ENCODE measurements at regions not wholly inside any gene's neighbourhood (a gene's known extent, or its start where the extent isn't known, plus 50 kb on each side); places are given as distances from the start of the nearest gene placed in this dataset.

DNA sequence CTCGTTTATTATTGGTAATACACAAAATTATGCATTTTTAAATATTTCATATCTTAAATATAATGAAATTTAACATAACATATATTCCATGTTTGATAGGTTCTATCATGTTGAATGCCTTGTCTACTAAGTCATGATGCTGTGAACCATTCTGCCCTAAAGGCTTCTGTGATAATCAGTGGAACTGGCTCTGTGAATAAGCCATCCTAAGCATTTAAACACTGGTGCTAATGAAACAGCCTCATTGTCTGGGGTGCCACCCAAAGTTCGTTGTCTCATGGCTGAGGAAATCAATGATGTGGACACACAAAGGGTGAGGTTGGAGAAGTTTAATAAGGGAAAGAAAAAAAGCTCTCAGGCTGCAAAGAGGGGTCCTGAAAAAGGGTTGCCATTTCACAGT, 264.7 kb upstream of the ZRANB2 start:
- no peaks in the 10 kb centered on the region for H3K4me1 ChIP-seq
- H3K4me3 ChIP-seq: no peak overlapping the region
- no peak overlapping the region for H3K27ac ChIP-seq
- H3K9me3 ChIP-seq: no peaks in the 10 kb centered on the region
- intact Hi-C loops (cut with DNase I): no loop called here
- no peaks in the 10 kb centered on the region for H3K27me3 ChIP-seq
- ATAC-seq (no peak), DNase-seq (no peak)
- TF ChIP-seq, protein P1, sequence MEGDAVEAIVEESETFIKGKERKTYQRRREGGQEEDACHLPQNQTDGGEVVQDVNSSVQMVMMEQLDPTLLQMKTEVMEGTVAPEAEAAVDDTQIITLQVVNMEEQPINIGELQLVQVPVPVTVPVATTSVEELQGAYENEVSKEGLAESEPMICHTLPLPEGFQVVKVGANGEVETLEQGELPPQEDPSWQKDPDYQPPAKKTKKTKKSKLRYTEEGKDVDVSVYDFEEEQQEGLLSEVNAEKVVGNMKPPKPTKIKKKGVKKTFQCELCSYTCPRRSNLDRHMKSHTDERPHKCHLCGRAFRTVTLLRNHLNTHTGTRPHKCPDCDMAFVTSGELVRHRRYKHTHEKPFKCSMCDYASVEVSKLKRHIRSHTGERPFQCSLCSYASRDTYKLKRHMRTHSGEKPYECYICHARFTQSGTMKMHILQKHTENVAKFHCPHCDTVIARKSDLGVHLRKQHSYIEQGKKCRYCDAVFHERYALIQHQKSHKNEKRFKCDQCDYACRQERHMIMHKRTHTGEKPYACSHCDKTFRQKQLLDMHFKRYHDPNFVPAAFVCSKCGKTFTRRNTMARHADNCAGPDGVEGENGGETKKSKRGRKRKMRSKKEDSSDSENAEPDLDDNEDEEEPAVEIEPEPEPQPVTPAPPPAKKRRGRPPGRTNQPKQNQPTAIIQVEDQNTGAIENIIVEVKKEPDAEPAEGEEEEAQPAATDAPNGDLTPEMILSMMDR (IDR thresholded peaks at IDR 0.05): no peak
- H3K36me3 ChIP-seq: no peaks in the 10 kb centered on the region

DNA sequence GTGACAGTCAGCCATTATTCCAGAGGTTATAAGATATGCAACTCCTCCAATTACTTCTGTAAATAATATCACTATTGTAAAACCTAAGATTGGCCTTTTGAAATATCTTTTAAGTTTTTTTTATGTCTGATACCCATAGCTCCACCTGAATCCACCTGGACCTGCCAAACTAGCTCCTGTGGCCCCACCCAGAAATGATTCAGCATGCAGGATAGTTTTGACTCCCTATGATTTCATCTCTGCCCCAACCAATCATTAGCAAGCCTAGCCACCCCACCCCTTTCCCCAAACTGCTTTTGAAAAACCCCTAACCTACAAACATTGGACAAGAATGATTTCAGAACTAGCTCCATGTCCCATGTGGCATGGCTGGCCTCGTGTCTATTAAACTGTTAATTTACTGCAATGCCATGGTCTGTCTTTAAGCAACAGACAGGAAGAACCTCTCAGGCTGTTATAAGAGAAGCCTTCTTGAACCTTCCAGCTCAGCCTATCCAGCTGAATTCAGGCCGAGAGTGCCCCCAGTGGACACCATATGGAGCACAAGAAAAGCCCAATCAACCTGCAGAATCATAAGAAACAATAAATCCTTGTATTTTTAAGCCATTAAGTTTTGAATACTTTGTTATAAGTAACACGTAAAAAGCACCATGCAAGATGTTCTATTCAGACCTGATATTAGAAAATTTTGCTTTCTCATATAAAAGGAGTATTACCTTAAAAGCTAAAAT, 263.0 kb upstream of the ZRANB2 start:
- peaks cover 13% of the 10 kb centered on the region for H3K9me3 ChIP-seq
- intact Hi-C loops (cut with DNase I): no loop called here
- no peaks in the 10 kb centered on the region for H3K27me3 ChIP-seq
- H3K27ac ChIP-seq: no peak overlapping the region
- no peaks in the 10 kb centered on the region for H3K4me1 ChIP-seq
- no peak for ATAC-seq
- no peak overlapping the region for H3K4me3 ChIP-seq
- DNase-seq: no peak
- TF ChIP-seq, protein P1 (IDR thresholded peaks at IDR 0.05): no peak
- H3K36me3 ChIP-seq: no peaks in the 10 kb centered on the region

DNA sequence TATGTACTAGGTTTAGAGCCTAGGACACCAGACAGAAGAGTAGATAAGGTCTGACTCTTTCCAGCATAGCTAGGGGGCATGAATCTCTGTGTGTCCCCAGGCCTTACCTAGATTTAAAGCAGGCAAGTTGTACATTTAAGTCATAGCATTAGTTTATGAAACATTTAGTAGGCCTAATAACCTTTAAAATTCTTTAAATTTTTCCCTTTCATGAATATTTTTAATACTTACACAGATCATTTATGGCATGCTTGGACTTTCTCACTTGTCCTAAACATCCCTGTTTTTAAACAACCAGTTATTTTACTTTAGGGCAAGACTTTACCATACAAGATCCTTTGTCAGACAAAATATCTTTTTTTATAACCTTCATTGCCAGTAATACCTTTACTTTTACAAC, 258.4 kb upstream of the ZRANB2 start:
- ATAC-seq (no peak), DNase-seq (no peak)
- Histone ChIP-seq H3K36me3 (no peaks in the 10 kb centered on the region), H3K4me3 (no peak overlapping the region), H3K27me3 (no peaks in the 10 kb centered on the region), H3K27ac (no peak overlapping the region), H3K4me1 (no peaks in the 10 kb centered on the region), H3K9me3 (peaks cover 17% of the 10 kb centered on the region)
- intact Hi-C loops (cut with DNase I): no loop called here
- TF ChIP-seq, protein P1 (IDR thresholded peaks at IDR 0.05): no peak

DNA sequence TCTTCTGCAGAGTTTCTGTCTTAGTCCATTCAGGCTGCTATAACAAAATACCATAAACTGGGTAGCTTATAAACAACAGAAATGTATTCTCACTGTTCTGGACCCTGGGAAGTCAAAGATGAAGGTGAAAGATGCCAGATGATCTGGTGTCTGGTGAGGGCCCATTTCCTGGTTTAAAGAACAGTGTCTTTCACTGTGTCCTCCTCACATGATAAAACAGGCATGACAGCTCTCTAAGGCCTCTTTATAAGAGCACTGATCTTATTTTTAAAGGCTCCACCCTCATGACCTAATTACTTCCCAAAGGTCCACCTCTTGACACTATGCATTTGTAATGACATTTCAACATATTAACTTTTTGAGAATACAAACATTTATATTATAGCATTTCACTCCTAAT, 250.2 kb upstream of the ZRANB2 start:
- no peak for DNase-seq
- Histone ChIP-seq H3K4me1 (no peaks in the 10 kb centered on the region), H3K27ac (no peak overlapping the region), H3K27me3 (no peaks in the 10 kb centered on the region), H3K4me3 (no peak overlapping the region), H3K36me3 (no peaks in the 10 kb centered on the region), H3K9me3 (no peaks in the 10 kb centered on the region)
- intact Hi-C loops (cut with DNase I): no loop called here
- TF ChIP-seq, protein P1 (IDR thresholded peaks at IDR 0.05): no peak
- ATAC-seq: no peak

DNA sequence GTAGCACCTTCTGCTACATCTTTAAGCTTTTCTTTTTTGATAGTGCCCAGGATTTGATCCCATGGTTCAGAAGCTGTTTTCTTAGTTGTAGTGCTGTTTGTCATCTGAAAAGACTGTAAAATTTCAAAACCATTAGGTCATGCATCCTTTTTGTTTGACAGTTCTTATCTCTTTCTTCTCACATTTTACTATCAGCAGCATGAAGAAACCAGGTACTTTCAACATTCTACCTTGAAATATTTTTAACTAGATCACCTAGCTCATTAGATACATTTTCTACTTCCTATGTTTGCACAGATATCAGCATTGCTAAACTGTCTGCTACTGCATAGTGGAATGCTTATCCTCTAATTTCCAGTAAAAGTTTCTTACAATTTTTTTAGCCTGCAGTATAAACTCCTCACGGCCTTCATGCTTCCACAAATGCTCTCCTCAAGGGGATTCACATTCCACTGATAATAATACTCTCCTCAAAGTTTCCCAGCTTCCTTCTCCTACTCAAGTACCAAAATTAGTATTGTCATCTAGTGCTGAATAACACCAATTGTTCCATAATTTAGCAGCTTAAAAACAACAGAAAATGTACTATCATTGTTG, 243.9 kb upstream of the ZRANB2 start:
- Histone ChIP-seq H3K9me3 (no peaks in the 10 kb centered on the region), H3K27me3 (no peaks in the 10 kb centered on the region), H3K36me3 (no peaks in the 10 kb centered on the region), H3K4me3 (no peak overlapping the region), H3K4me1 (no peaks in the 10 kb centered on the region), H3K27ac (no peak overlapping the region)
- ATAC-seq (no peak), DNase-seq (no peak)
- intact Hi-C loops (cut with DNase I): no loop called here
- TF ChIP-seq, protein P1 (IDR thresholded peaks at IDR 0.05): no peak
